SU-DHL-6 (cell line): ENCODE measurements at regions not wholly inside any gene's neighbourhood (a gene's known extent, or its start where the extent isn't known, plus 50 kb on each side); places are given as distances from the start of the nearest gene placed in this dataset.

Experiments used
- H2AFZ ChIP-seq: fragments of 200-600 bp; sonication (generic); 2 replicates; pipeline ENCODE4 v1.6.1; 2014; ENCODE audit warnings: low read depth, mild to moderate bottlenecking, moderate library complexity, mixed read lengths, antibody characterized with exemption, low read length; ENCODE audit not compliant: severe bottlenecking
- H3F3A ChIP-seq: fragments of 200-600 bp; shearing (Covaris generic); 2 replicates; pipeline ENCODE4 v1.6.0; 2016; ENCODE audit warnings: antibody characterized with exemption, mild to moderate bottlenecking; ENCODE audit not compliant: insufficient read depth
- H3K27ac ChIP-seq: fragments of 200-600 bp; sonication (generic); 2 replicates; pipeline ENCODE4 v1.5.1; 2016; ENCODE audit warnings: low read depth, mild to moderate bottlenecking, low read length, moderate library complexity, mixed read lengths
- H3K27me3 ChIP-seq: fragments of 200-600 bp; sonication (generic), shearing (Covaris generic); 2 replicates; pipeline ENCODE4 v1.6.0; 2014; ENCODE audit warnings: mild to moderate bottlenecking, low read length
- H3K36me3 ChIP-seq: fragments of 200-600 bp; sonication (generic); 2 replicates; pipeline ENCODE4 v1.6.1; 2014; ENCODE audit warnings: mild to moderate bottlenecking, low read length, mixed read lengths
- H3K4me2 ChIP-seq: fragments of 300-600, 200-600 bp; shearing (Covaris generic), sonication (generic); 2 replicates; pipeline ENCODE4 v1.6.0; 2014; ENCODE audit warnings: low read length, low read depth, mild to moderate bottlenecking; ENCODE audit not compliant: poor library complexity, severe bottlenecking
- H3K4me3 ChIP-seq: fragments of 200-600 bp; sonication (generic); 2 replicates; pipeline ENCODE4 v1.5.1; 2014; ENCODE audit warnings: antibody characterized with exemption, low read length, mild to moderate bottlenecking, mixed read lengths; ENCODE audit not compliant: insufficient read depth, poor library complexity, severe bottlenecking
- H3K79me2 ChIP-seq: fragments of 200-600 bp; sonication (generic); 2 replicates; pipeline ENCODE4 v1.6.1; 2014; ENCODE audit warnings: mild to moderate bottlenecking, low read length, moderate library complexity; ENCODE audit not compliant: insufficient read depth
- H3K9ac ChIP-seq: fragments of 200-600 bp; sonication (generic); 2 replicates; pipeline ENCODE4 v1.7.0; 2014; ENCODE audit warnings: mild to moderate bottlenecking, low read length
- H3K9me2 ChIP-seq: fragments of 200-600 bp; sonication (generic); replicated peaks from 2 replicates; pipeline ENCODE4 v1.6.1; 2014; ENCODE audit warnings: low read length; ENCODE audit not compliant: insufficient read depth
- H3K9me3 ChIP-seq: fragments of 200-600 bp; sonication (generic); 2 replicates; pipeline ENCODE4 v1.6.1; 2014; ENCODE audit warnings: low read length, mixed read lengths; ENCODE audit not compliant: insufficient read depth
- H4K20me1 ChIP-seq: fragments of 200-600 bp; sonication (generic); 2 replicates; pipeline ENCODE4 v1.6.1; 2014; ENCODE audit warnings: low read depth, mild to moderate bottlenecking, antibody characterized with exemption, low read length, moderate library complexity, mixed read lengths
- EZH2phosphoT487 ChIP-seq: fragments of 200-600 bp; sonication (generic), shearing (Covaris generic); conservative IDR thresholded peaks from 2 replicates; pipeline ENCODE4 v1.6.1; 2018; ENCODE audit warnings: mild to moderate bottlenecking, antibody characterized with exemption, low read length, moderate library complexity, mixed read lengths
- TF ChIP-seq, protein P1 (sequence below): fragments of 200-600 bp; sonication (generic); IDR thresholded peaks from one replicate; pipeline ENCODE4 v1.5.1; 2017; ENCODE audit warnings: antibody characterized with exemption, mild to moderate bottlenecking, low read length, moderate library complexity; ENCODE audit not compliant: insufficient read depth, poor library complexity, severe bottlenecking

DNA sequence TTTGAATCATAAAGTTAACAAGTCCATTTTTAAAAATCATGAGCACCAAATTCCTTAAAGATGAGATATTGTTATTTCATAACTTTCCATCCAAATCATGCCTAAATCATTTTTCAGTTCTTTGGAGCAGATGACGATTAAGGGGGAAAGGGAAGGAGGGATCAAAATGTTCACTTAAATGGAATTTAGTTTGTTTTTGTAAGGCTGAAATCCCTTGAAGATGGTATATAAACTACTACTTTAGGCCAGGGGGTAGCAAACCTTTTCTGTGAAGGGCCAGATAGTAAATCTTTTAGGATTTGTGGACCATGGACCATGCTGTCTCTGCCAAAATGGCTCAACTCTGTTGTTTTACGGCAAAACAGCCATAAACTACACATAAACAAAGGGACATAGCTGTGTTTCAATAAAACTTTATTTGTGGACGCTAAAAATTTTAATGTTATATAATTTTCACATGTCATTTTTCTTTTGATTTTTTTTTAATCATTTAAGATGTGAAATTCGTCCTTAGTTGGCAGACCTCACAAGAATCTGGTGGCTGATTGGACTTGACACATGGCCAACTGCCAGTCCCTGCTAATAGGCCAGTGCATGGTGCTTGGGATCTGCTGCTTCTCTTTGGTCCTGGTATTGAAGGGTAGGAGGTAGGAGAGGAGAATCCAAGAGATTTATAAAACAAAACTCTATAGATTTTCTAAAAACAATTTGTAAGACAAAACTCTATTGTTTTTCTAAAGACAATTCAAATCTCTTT is 52.0 kb upstream of the RTN4 start:
- Histone ChIP-seq H3K4me2 (no peak overlapping the region), H4K20me1 (no peaks in the 10 kb centered on the region), H3K9me3 (no peaks in the 10 kb centered on the region), H3K9ac (no peak overlapping the region), H3K27me3 (no peaks in the 10 kb centered on the region), H2AFZ (no peak overlapping the region), H3K27ac (no peak overlapping the region), H3F3A (no peaks in the 10 kb centered on the region), H3K4me3 (no peak overlapping the region), H3K36me3 (no peaks in the 10 kb centered on the region), H3K9me2 (no peaks in the 10 kb centered on the region), H3K79me2 (no peaks in the 10 kb centered on the region)
- no peak for TF ChIP-seq EZH2phosphoT487
- TF ChIP-seq, protein P1, sequence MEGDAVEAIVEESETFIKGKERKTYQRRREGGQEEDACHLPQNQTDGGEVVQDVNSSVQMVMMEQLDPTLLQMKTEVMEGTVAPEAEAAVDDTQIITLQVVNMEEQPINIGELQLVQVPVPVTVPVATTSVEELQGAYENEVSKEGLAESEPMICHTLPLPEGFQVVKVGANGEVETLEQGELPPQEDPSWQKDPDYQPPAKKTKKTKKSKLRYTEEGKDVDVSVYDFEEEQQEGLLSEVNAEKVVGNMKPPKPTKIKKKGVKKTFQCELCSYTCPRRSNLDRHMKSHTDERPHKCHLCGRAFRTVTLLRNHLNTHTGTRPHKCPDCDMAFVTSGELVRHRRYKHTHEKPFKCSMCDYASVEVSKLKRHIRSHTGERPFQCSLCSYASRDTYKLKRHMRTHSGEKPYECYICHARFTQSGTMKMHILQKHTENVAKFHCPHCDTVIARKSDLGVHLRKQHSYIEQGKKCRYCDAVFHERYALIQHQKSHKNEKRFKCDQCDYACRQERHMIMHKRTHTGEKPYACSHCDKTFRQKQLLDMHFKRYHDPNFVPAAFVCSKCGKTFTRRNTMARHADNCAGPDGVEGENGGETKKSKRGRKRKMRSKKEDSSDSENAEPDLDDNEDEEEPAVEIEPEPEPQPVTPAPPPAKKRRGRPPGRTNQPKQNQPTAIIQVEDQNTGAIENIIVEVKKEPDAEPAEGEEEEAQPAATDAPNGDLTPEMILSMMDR, result no peak

DNA sequence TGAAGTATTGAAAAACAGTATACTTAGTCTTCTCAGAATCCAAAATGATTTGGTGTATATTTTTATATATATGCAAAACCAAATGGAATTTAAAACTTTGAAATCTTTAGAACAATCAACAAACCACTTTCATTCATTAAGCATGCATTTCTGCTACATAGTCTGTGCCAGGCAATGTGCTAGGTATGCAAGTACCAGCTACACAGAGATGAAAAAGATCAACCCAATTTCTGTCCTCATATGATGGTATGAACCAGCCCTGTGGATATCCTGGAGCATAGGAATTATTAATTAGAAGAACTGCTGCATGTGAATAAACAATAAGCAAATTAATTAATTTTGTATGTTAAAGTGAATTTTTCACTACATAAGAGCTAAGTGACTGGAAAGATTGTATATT is 51.2 kb upstream of the RTN4 start:
- H3F3A ChIP-seq, result no peaks in the 10 kb centered on the region
- no peak overlapping the region for H3K4me3 ChIP-seq
- H2AFZ ChIP-seq, result no peak overlapping the region

DNA sequence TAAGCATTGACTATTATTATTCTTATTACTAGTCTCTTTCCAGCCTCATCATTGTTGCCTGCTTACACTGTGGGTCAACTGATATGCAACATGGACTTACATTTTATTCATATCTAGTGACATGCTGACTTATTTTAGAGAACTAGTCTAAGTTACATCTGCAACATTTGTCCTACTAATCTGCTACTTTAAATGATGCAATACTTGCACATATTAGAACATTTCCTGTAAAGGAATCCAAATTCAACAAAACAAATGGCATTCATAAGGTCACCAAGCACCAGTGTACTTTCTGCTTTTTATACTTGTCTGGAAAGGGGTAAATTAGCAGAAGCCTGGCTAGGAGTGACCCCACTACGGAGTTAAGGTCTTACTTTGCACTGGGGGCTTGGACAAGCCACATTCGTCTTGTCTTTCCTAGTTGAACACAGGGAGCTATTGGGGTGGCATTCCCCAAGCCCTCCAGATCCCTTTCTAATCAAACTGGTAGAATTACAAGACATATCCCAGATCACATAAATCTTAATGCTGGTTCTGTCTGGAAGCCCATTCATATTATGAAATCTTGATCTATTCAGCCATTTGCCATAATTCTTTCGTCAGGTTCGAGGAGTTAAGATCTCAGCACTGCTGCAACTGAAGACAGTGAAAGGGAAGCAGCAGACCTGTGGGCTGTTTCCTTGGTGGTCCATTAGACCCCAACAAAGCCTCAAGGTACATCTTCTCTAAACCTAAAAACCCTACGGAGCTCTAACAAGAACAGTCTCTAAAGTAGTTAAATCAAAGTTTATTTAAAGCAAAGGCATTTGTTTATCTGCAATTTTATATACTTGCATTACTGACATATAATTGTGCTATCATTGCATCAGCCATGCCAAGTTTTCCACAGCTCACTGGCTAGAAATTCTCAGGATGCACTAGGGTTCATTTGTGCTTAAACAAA is 49.9 kb upstream of the RTN4 start:
- no peaks in the 10 kb centered on the region for H3K36me3 ChIP-seq
- H3K27me3 ChIP-seq, result no peaks in the 10 kb centered on the region
- H4K20me1 ChIP-seq, result no peaks in the 10 kb centered on the region
- TF ChIP-seq EZH2phosphoT487, result no peak
- TF ChIP-seq, protein P1, result no peak
- no peaks in the 10 kb centered on the region for H3F3A ChIP-seq
- H3K4me2 ChIP-seq, result peak overlapping the region; percentile 1
- no peak overlapping the region; the same call in 1 of the 2 replicates for H3K27ac ChIP-seq
- no peaks in the 10 kb centered on the region for H3K9me2 ChIP-seq
- H2AFZ ChIP-seq, result peak overlapping the region; percentile 4
- H3K9ac ChIP-seq, result no peak overlapping the region
- H3K79me2 ChIP-seq, result no peaks in the 10 kb centered on the region
- no peak overlapping the region for H3K4me3 ChIP-seq
- no peaks in the 10 kb centered on the region for H3K9me3 ChIP-seq

More for the DNA sequence above, 51.2 kb upstream of the RTN4 start:
- Histone ChIP-seq H3K27ac (no peak overlapping the region), H3K9me2 (no peaks in the 10 kb centered on the region), H3K4me2 (no peak overlapping the region), H3K9me3 (no peaks in the 10 kb centered on the region), H3K79me2 (no peaks in the 10 kb centered on the region), H3K27me3 (no peaks in the 10 kb centered on the region), H3K9ac (no peak overlapping the region), H4K20me1 (no peaks in the 10 kb centered on the region), H3K36me3 (no peaks in the 10 kb centered on the region)
- TF ChIP-seq, protein P1, result no peak
- TF ChIP-seq EZH2phosphoT487, result no peak
